Suppressor macrophage treated with lipopolysaccharide for 4 hours (primary cell): ENCODE measurements at regions not wholly inside any gene's neighbourhood (a gene's known extent, or its start where the extent isn't known, plus 50 kb on each side); places are given as distances from the start of the nearest gene placed in this dataset.
"Not testable (repeated sequence)": the region's sequence is repeated elsewhere in the genome, so short reads cannot be mapped to it uniquely, and the experiment has no call there.

Experiments
- DNase-seq: peaks from one replicate; pipeline ENCODE4 v3.0.0-alpha.2; 2020

GRCh38 chr14:31911160-31911559 is 165.9 kb upstream of the ARHGAP5 start:
- no peak for DNase-seq

- DNase-seq: no peak
These were observed 163.7 kb upstream of the ARHGAP5 start for GRCh38 chr14:31913370-31913769.

GRCh38 chr14:31918289-31918688 is 158.8 kb upstream of the ARHGAP5 start:
- not testable (repeated sequence) for DNase-seq

GRCh38 chr14:31920001-31920400 is 157.1 kb upstream of the ARHGAP5 start:
- no peak for DNase-seq

- DNase-seq: no peak
These were observed 156.0 kb upstream of the ARHGAP5 start for GRCh38 chr14:31920989-31921650.

GRCh38 chr14:31921721-31922120 is 155.4 kb upstream of the ARHGAP5 start:
- DNase-seq: no peak

- peak; percentile 61 for DNase-seq
These were observed 151.0 kb upstream of the ARHGAP5 start for GRCh38 chr14:31926123-31926522.

GRCh38 chr14:31926652-31927347 is 150.3 kb upstream of the ARHGAP5 start:
- DNase-seq: no peak

GRCh38 chr14:31927348-31927832 is 149.7 kb upstream of the ARHGAP5 start:
- peak; percentile 38 for DNase-seq

GRCh38 chr14:31930070-31930469 is 147.0 kb upstream of the ARHGAP5 start:
- DNase-seq: no peak

GRCh38 chr14:31930493-31931240 is 146.4 kb upstream of the ARHGAP5 start:
- DNase-seq: peak; percentile 12

GRCh38 chr14:31932675-31933074 is 144.4 kb upstream of the ARHGAP5 start:
- DNase-seq: no peak

- DNase-seq: no peak
These were observed 143.4 kb upstream of the ARHGAP5 start for GRCh38 chr14:31933716-31934115.

GRCh38 chr14:31934767-31935266 is 142.3 kb upstream of the ARHGAP5 start:
- DNase-seq: peak; percentile 30

GRCh38 chr14:31935391-31935790 is 141.7 kb upstream of the ARHGAP5 start:
- DNase-seq: no peak

GRCh38 chr14:31936115-31936514 is 141.0 kb upstream of the ARHGAP5 start:
- no peak for DNase-seq

- DNase-seq: peak; percentile 86
These were observed 139.3 kb upstream of the ARHGAP5 start for GRCh38 chr14:31937730-31938346.

GRCh38 chr14:31939934-31940333 is 137.2 kb upstream of the ARHGAP5 start:
- DNase-seq: no peak

GRCh38 chr14:31941487-31941886 is 135.6 kb upstream of the ARHGAP5 start:
- DNase-seq: no peak

- DNase-seq: no peak
These were observed 134.8 kb upstream of the ARHGAP5 start for GRCh38 chr14:31942166-31942841.

GRCh38 chr14:31943217-31943799 is 133.8 kb upstream of the ARHGAP5 start:
- DNase-seq: no peak

- DNase-seq: no peak
These were observed 133.2 kb upstream of the ARHGAP5 start for GRCh38 chr14:31943861-31944255.
